Stomach (tissue), 8 donors: ENCODE measurements at regions not wholly inside any gene's neighbourhood (a gene's known extent, or its start where the extent isn't known, plus 50 kb on each side); places are given as distances from the start of the nearest gene placed in this dataset.

ENCODE experiments used
- DNase-seq, 2 donors: peaks; one replicate each; pipeline versions ENCODE4 v3.0.0 to v3.0.0-alpha.2; 2013 to 2019
- H3K27ac ChIP-seq, 5 donors: fragments of 200-600 bp in 4 of 5; sonication (generic) in 4 of 5; one replicate each; pipeline ENCODE4 v1.5.1; 2013 to 2019; ENCODE audit warnings: mild to moderate bottlenecking in 1 of 5, moderate library complexity in 1 of 5
- H3K27me3 ChIP-seq, 3 donors: fragments of 200-600 bp; sonication (generic); one replicate each; pipeline ENCODE4 v1.5.1; 2017 to 2019; ENCODE audit warnings: mixed run types in 1 of 3
- H3K36me3 ChIP-seq, 4 donors: fragments of 200-600 bp; sonication (generic); 1 replicate in 3 of 4; 2 replicates in 1 of 4; pipeline ENCODE4 v1.5.1; 2016 to 2019
- H3K4me1 ChIP-seq, 4 donors: fragments of 200-600 bp; sonication (generic); one replicate each; pipeline ENCODE4 v1.5.1; 2016 to 2019
- H3K4me3 ChIP-seq, 4 donors: fragments of 200-600 bp; sonication (generic) in 3 of 4; one replicate each; pipeline ENCODE4 v1.5.1; 2016 to 2019; ENCODE audit warnings: mild to moderate bottlenecking in 1 of 4
- H3K9me3 ChIP-seq, 4 donors: fragments of 200-600 bp; sonication (generic); one replicate each; pipeline ENCODE4 v1.5.1; 2016 to 2019
- EP300 ChIP-seq: sonication (generic); formaldehyde crosslinking; IDR thresholded peaks from one replicate; pipeline ENCODE4 v1.6.1; 2017; ENCODE audit warnings: antibody characterized with exemption
- POLR2A ChIP-seq, 4 donors: fragments of 450-650 bp; IDR thresholded peaks; one replicate each; pipeline ENCODE4 v1.6.1; 2016; ENCODE audit warnings: antibody characterized with exemption in 4 of 4, control low read depth in 2 of 4, mild to moderate bottlenecking in 1 of 4, moderate library complexity in 1 of 4
- POLR2AphosphoS5 ChIP-seq, 3 donors: sonication (generic); formaldehyde crosslinking; IDR thresholded peaks; one replicate each; pipeline ENCODE4 v1.6.1; 2016; ENCODE audit warnings: antibody characterized with exemption in 3 of 3
- WGBS, 5 donors: extraction: QIAGEN DNeasy Blood & Tissue Kit in 3 of 5; methylation state at CpG; one replicate each; pipeline versions ENCODE4 v1.1.5 to v1.1.7; 2013 to 2018; 5-methylcytosine and 5-hydroxymethylcytosine counted together
- intact Hi-C: fragments of 100-400 bp; cut with DNase I; formaldehyde crosslinking; loops from one replicate; pipeline ENCODE4 v1.15.1; 2023; ENCODE audit warnings: low total_unique reads
- TF ChIP-seq, protein P1 (sequence below), 7 experiments: fragments of 450-650 bp in 4 of 7; fragments of 200-600 bp in 3 of 7; sonication (generic) in 3 of 7; IDR thresholded peaks; one replicate each; pipeline ENCODE4 v1.5.1; 2016 to 2019; ENCODE audit warnings: antibody characterized with exemption in 7 of 7, control low read depth in 2 of 7, mild to moderate bottlenecking in 1 of 7
- donor health status: healthy with polysubstance abuse.
- donor health status: Bipolar disorder and iron deficiency.
- donor health status: healthy.

DNA sequence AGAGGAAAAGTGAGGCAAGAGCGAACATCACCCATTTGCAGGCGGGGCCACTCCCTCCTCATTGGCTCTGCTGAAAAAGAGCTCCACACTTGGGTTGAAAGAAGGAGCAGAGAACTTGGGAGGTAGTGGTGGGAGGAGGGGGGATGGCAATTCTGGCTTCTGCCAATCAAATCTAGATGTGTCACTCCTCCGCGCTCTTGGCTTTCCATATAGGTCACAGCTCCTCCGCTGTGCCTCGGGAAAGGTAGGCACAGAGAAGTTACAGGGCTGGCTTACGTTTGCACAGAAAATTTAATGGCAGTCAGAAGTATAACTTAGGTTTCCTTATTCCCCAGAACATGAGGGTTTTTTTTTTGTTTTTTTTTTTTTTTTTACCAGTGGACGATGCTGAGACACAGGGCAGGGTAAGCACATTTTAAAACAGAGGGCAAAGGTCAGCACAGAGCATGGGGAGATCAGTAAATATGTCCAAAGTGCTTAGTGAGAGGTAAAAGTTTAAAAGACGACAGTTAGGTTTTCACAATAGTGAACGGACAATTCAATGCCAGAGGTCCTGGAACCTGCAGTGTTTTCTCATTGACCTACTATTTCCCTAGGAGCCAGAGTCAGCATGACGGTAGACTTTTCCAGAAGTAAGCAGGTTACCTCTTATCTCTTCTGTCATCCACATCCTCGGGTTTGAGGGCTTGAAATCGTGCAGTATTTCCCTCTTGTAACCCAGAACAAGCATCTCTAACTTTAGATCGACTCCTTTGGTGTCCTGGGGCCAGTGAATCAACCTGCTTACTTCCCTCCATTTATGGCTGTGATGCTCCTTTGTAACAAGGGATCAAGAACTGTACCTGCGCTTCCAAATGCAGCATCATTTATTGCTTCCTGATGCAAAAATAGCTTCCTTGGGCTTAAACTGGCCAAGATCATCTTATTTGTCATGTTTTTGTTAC is 258.9 kb upstream of the PROX1 start:
- H3K27me3 ChIP-seq: no peaks in the 10 kb centered on the region
- intact Hi-C loops: no loop called here
- peaks cover 0 to 5% (median 0%) of the 10 kb centered on the region in 4 donors for H3K4me1 ChIP-seq
- H3K36me3 ChIP-seq: no peaks in the 10 kb centered on the region
- WGBS, 5 donors: 73 to 87% (median 78%) methylated on average over 14 to 15 of the region's 15 CpGs
- no peak overlapping the region for H3K4me3 ChIP-seq
- peaks cover 0 to 7% (median 3%) of the 10 kb centered on the region in 4 donors for H3K9me3 ChIP-seq
- H3K27ac ChIP-seq: no peak overlapping the region
- TF ChIP-seq POLR2A (IDR thresholded peaks at IDR 0.05): no peak
- TF ChIP-seq EP300: no peak
- TF ChIP-seq, protein P1, sequence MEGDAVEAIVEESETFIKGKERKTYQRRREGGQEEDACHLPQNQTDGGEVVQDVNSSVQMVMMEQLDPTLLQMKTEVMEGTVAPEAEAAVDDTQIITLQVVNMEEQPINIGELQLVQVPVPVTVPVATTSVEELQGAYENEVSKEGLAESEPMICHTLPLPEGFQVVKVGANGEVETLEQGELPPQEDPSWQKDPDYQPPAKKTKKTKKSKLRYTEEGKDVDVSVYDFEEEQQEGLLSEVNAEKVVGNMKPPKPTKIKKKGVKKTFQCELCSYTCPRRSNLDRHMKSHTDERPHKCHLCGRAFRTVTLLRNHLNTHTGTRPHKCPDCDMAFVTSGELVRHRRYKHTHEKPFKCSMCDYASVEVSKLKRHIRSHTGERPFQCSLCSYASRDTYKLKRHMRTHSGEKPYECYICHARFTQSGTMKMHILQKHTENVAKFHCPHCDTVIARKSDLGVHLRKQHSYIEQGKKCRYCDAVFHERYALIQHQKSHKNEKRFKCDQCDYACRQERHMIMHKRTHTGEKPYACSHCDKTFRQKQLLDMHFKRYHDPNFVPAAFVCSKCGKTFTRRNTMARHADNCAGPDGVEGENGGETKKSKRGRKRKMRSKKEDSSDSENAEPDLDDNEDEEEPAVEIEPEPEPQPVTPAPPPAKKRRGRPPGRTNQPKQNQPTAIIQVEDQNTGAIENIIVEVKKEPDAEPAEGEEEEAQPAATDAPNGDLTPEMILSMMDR (IDR thresholded peaks at IDR 0.05): no peak
- TF ChIP-seq POLR2AphosphoS5 (IDR thresholded peaks at IDR 0.05): no peak
- DNase-seq: no peak

DNA sequence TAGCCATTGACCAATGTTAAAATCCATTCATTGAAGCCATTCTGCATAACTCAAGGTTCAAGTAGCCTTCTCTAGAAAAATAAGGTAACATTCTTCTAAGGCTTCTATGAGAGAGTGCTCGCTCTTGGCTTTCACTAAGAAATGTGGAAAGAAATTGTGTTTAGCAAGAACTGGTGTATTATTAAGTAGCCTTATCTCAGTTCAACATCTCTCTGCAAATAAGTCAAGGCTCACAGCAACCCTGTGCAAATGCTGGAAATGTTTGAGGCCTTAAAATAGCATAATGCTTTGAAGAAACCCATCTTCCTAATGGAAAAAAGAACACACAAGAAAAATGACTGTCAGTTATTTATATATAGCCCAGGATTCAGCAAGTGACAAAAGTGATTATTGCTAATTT is 254.1 kb upstream of the PROX1 start:
- TF ChIP-seq EP300 (no peak), POLR2A (IDR thresholded peaks at IDR 0.05) (no peak), POLR2AphosphoS5 (IDR thresholded peaks at IDR 0.05) (no peak)
- TF ChIP-seq, protein P1 (IDR thresholded peaks at IDR 0.05): no peak
- no peak overlapping the region for H3K27ac ChIP-seq
- H3K9me3 ChIP-seq: peaks cover 0 to 7% (median 3%) of the 10 kb centered on the region in 4 donors
- no peaks in the 10 kb centered on the region for H3K36me3 ChIP-seq
- H3K27me3 ChIP-seq: no peaks in the 10 kb centered on the region
- H3K4me1 ChIP-seq: no peaks in the 10 kb centered on the region
- no peak for DNase-seq
- intact Hi-C loops: no loop called here
- 34 to 69% (median 44%) methylated on average over 1 of the region's 1 CpG for WGBS, 5 donors
- H3K4me3 ChIP-seq: no peak overlapping the region

DNA sequence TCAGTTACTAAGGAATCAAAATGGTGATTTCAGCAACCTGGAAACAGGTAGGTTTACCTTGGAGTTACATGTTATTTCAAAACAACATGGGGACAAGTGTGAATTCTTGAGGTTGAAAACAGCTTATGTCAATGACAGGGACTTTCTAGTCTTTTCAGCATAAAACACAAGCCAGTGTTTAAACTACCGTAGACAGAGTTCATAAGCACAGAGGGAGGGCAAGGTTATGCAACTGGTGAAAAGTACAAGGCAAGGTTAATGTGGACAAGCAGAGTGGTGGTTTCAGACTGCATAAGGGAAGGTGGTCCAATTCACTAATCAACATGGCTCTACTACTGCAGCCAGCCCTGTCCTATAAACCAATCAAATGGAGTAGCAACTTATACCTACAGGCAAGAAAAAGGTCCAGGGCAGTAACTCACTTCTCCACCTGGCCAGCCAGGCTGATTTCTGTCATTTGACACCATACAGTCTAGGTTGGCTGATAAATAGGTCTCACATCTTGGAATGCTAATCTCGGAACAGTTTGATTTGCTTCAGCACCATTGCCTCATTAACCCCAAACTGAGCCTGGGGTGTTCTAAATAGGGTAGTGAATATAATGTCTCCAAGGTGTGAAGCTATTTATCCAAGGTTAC is 250.3 kb upstream of the PROX1 start:
- no peak overlapping the region for H3K4me3 ChIP-seq
- 39 to 64% (median 44%) methylated on average over 2 of the region's 2 CpGs for WGBS, 5 donors
- no peak for TF ChIP-seq POLR2AphosphoS5 (IDR thresholded peaks at IDR 0.05)
- TF ChIP-seq POLR2A (IDR thresholded peaks at IDR 0.05): no peak
- TF ChIP-seq, protein P1 (IDR thresholded peaks at IDR 0.05): no peak
- no peak for TF ChIP-seq EP300
- H3K27me3 ChIP-seq: no peaks in the 10 kb centered on the region
- no peaks in the 10 kb centered on the region for H3K4me1 ChIP-seq
- H3K36me3 ChIP-seq: no peaks in the 10 kb centered on the region
- H3K27ac ChIP-seq: no peak overlapping the region
- intact Hi-C loops: no loop called here
- DNase-seq: no peak
- no peaks in the 10 kb centered on the region for H3K9me3 ChIP-seq

DNA sequence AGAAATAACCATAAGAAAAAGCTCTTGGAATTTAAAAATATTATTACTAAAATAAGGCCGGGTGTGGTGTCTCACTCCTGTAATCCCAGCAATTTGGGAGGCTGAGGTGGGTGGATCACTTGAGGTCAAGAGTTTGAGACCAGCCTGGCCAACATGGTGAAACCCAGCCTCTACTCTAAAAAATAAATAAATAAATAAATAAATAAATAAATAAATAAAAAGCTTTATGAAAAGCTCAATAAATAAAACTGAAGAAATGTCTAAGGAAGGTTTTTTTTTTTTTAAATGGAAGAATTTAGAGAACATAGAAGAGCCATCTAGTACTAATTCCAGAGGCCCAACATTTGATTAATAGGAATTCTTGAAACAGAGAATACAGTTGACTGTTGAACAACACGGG is 249.1 kb upstream of the PROX1 start:
- TF ChIP-seq EP300 (no peak), POLR2AphosphoS5 (IDR thresholded peaks at IDR 0.05) (no peak), POLR2A (IDR thresholded peaks at IDR 0.05) (no peak)
- TF ChIP-seq, protein P1 (IDR thresholded peaks at IDR 0.05): no peak
- no peak for DNase-seq
- Histone ChIP-seq H3K4me3 (no peak overlapping the region), H3K27ac (no peak overlapping the region), H3K36me3 (no peaks in the 10 kb centered on the region), H3K27me3 (no peaks in the 10 kb centered on the region), H3K4me1 (no peaks in the 10 kb centered on the region), H3K9me3 (peaks cover 0 to 3% (median 0%) of the 10 kb centered on the region in 4 donors)
- intact Hi-C loops: no loop called here
- WGBS, 5 donors: 80 to 93% (median 85%) methylated on average over 2 of the region's 2 CpGs
